ENCODE measurements at regions not wholly inside any gene's neighbourhood (a gene's known extent, or its start where the extent isn't known, plus 50 kb on each side); places are given as distances from the start of the nearest gene placed in this dataset.

DNA sequence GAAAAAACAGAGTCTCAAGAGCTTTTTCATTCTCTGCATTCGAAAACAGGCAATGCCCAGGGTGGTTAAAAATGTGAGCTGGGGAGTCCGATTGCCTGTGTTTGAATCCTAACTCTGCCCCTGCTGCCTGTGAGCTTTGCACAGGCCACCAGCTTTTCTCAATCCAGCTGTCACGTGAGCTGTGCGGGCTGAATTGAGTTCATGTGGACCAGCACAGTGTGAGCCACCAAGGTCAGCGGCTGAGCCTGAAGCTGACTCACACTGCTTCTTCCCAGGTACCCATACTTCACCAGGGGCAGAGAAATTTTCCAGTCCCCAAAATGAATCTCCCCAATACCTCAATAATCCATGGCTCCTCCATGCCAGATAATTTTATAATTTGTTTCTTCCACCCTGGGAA lies 64.4 kb upstream of the SLCO3A1 start:
- TF ChIP-seq, protein P1, sequence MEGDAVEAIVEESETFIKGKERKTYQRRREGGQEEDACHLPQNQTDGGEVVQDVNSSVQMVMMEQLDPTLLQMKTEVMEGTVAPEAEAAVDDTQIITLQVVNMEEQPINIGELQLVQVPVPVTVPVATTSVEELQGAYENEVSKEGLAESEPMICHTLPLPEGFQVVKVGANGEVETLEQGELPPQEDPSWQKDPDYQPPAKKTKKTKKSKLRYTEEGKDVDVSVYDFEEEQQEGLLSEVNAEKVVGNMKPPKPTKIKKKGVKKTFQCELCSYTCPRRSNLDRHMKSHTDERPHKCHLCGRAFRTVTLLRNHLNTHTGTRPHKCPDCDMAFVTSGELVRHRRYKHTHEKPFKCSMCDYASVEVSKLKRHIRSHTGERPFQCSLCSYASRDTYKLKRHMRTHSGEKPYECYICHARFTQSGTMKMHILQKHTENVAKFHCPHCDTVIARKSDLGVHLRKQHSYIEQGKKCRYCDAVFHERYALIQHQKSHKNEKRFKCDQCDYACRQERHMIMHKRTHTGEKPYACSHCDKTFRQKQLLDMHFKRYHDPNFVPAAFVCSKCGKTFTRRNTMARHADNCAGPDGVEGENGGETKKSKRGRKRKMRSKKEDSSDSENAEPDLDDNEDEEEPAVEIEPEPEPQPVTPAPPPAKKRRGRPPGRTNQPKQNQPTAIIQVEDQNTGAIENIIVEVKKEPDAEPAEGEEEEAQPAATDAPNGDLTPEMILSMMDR (IDR thresholded peaks at IDR 0.05; ENCODE audit: low read length) = no peak
- no peak for TF ChIP-seq EZH2 (IDR thresholded peaks at IDR 0.05; ENCODE audit: borderline replicate concordance, low read length)
